H1 (cell line): ENCODE measurements at regions not wholly inside any gene's neighbourhood (a gene's known extent, or its start where the extent isn't known, plus 50 kb on each side); places are given as distances from the start of the nearest gene placed in this dataset.

Experiments
- CTCF ChIA-PET: fragments of 300-600 bp; sonication (Branson Sonifier 250); formaldehyde crosslinking; loops from one replicate; lab custom pipeline; 2021; ENCODE audit not compliant: partially characterized antibody; lab: Charles Lee
- POLR2A ChIA-PET: fragments of 300-600 bp; sonication (Branson Sonifier 250); formaldehyde crosslinking; loops from one replicate; lab custom pipeline; 2021; ENCODE audit warnings: inconsistent platforms; ENCODE audit not compliant: partially characterized antibody; lab: Charles Lee
- DNase-seq, 2 experiments: peaks; one replicate each; pipeline versions ENCODE4 v3.0.0 to v3.0.0-alpha.2; 2010 to 2022; ENCODE audit warnings: low spot score in 2 of 2, low read depth in 1 of 2, mixed read lengths in 1 of 2
- FAIRE-seq: peaks from 2 replicates; lab custom pipeline; 2011; peaks lifted over from hg19 to GRCh38; lab: Jason Lieb, UNC
- H2AFZ ChIP-seq: 2 replicates; pipeline ENCODE4 v1.8.1; 2012; ENCODE audit warnings: low read length, inconsistent platforms
- H2AK5ac ChIP-seq: 2 replicates; pipeline ENCODE4 v1.6.1; 2013; ENCODE audit warnings: low read depth, low read length
- H2BK120ac ChIP-seq: replicated peaks from 2 replicates; pipeline ENCODE3; 2013; ENCODE audit warnings: low read depth, low read length, inconsistent platforms
- H2BK12ac ChIP-seq: 2 replicates; pipeline ENCODE4 v1.6.1; 2013; ENCODE audit warnings: low read depth, low read length
- H2BK15ac ChIP-seq: 2 replicates; pipeline ENCODE4 v1.6.1; 2013; ENCODE audit warnings: low read length
- H2BK20ac ChIP-seq: 2 replicates; pipeline ENCODE4 v1.6.1; 2013; ENCODE audit warnings: low read length
- H2BK5ac ChIP-seq: 2 replicates; pipeline ENCODE4 v1.6.1; 2013; ENCODE audit warnings: low read depth, low read length
- H3K14ac ChIP-seq: 2 replicates; pipeline ENCODE4 v1.6.1; 2013; ENCODE audit warnings: inconsistent platforms; ENCODE audit not compliant: insufficient read length
- H3K18ac ChIP-seq: 2 replicates; pipeline ENCODE4 v1.6.1; 2013; ENCODE audit warnings: low read length; ENCODE audit errors: extremely low read depth
- H3K23ac ChIP-seq: 2 replicates; pipeline ENCODE4 v1.6.1; 2013; ENCODE audit warnings: inconsistent platforms; ENCODE audit not compliant: insufficient read length
- H3K23me2 ChIP-seq: 2 replicates; pipeline ENCODE4 v1.6.1; 2013; ENCODE audit warnings: low read depth, low read length
- H3K27ac ChIP-seq: 2 replicates; pipeline ENCODE4 v1.6.1; 2011; ENCODE audit warnings: low read depth, low read length, inconsistent platforms
- H3K27me3 ChIP-seq, 4 experiments: replicated peaks in 1 of 4; 1 replicate in 1 of 4; 2 replicates in 3 of 4; pipeline versions ENCODE4 v1.6.1 to v1.8.1; 2011 to 2013; ENCODE audit warnings: low read length in 3 of 4, mild to moderate bottlenecking in 3 of 4, inconsistent platforms in 2 of 4, mixed read lengths in 2 of 4, moderate library complexity in 1 of 4; ENCODE audit not compliant: control insufficient read depth in 3 of 4, insufficient read depth in 3 of 4; ENCODE audit errors: extremely low read depth in 1 of 4
- H3K36me3 ChIP-seq, 4 experiments: 2 replicates each; pipeline versions ENCODE4 v1.6.1 to v1.8.1; 2011 to 2013; ENCODE audit warnings: mild to moderate bottlenecking in 4 of 4, low read length in 3 of 4, moderate library complexity in 2 of 4, control low read depth in 1 of 4, inconsistent platforms in 1 of 4; ENCODE audit not compliant: insufficient read depth in 4 of 4, control insufficient read depth in 2 of 4
- H3K4ac ChIP-seq: replicated peaks from 2 replicates; pipeline ENCODE3; 2013; ENCODE audit warnings: low read length, low read depth, mixed read lengths, inconsistent platforms; ENCODE audit not compliant: insufficient read length
- H3K4me1 ChIP-seq, 4 experiments: replicated peaks in 1 of 4; 1 replicate in 1 of 4; 2 replicates in 3 of 4; pipeline versions ENCODE4 v1.6.1 to v1.8.1; 2011 to 2013; ENCODE audit warnings: low read length in 3 of 4, inconsistent platforms in 2 of 4, mixed read lengths in 1 of 4; ENCODE audit not compliant: insufficient read depth in 4 of 4, control insufficient read depth in 3 of 4
- H3K4me2 ChIP-seq, 2 experiments: 2 replicates each; pipeline versions ENCODE4 v1.6.1 to v1.8.1; 2011 to 2013; ENCODE audit warnings: low read depth in 2 of 2, low read length in 2 of 2, control low read depth in 1 of 2, inconsistent platforms in 1 of 2, mild to moderate bottlenecking in 1 of 2; ENCODE audit not compliant: insufficient read depth in 1 of 2
- H3K4me3 ChIP-seq, 4 experiments: fragments of 200-600, 300-600 bp in 1 of 4; sonication (generic), shearing (Covaris generic), sonication (Bioruptor Twin) in 1 of 4; 2 replicates each; pipeline versions ENCODE4 v1.5.1 to v1.8.1; 2011 to 2016; ENCODE audit warnings: low read length in 4 of 4, low read depth in 3 of 4, control low read depth in 2 of 4, inconsistent platforms in 2 of 4, mild to moderate bottlenecking in 2 of 4, mixed read lengths in 1 of 4, moderate library complexity in 1 of 4; ENCODE audit not compliant: insufficient read depth in 2 of 4; ENCODE audit errors: extremely low read depth in 1 of 4
- H3K56ac ChIP-seq: replicated peaks from 2 replicates; pipeline ENCODE3; 2013; ENCODE audit warnings: low read depth, mild to moderate bottlenecking, mixed read lengths, low read length, inconsistent platforms; ENCODE audit not compliant: insufficient read length
- H3K79me1 ChIP-seq: 2 replicates; pipeline ENCODE4 v1.6.1; 2013; ENCODE audit warnings: low read depth, low read length, control low read depth
- H3K79me2 ChIP-seq, 2 experiments: 2 replicates each; pipeline versions ENCODE4 v1.6.1 to v1.8.1; 2012 to 2013; ENCODE audit warnings: low read length in 2 of 2, mild to moderate bottlenecking in 2 of 2, inconsistent platforms in 1 of 2; ENCODE audit not compliant: insufficient read depth in 2 of 2, control insufficient read depth in 1 of 2
- H3K9ac ChIP-seq, 4 experiments: replicated peaks in 1 of 4; 1 replicate in 1 of 4; 2 replicates in 3 of 4; pipeline versions ENCODE4 v1.6.1 to v1.8.1; 2011 to 2013; ENCODE audit warnings: low read depth in 3 of 4, low read length in 3 of 4, control low read depth in 2 of 4, mild to moderate bottlenecking in 2 of 4, moderate library complexity in 2 of 4, inconsistent platforms in 1 of 4; ENCODE audit errors: extremely low read depth in 1 of 4
- H3K9me3 ChIP-seq, 2 experiments: 2 replicates each; pipeline versions ENCODE4 v1.6.1 to v1.8.1; 2012 to 2013; ENCODE audit warnings: mild to moderate bottlenecking in 2 of 2, moderate library complexity in 2 of 2, control low read depth in 1 of 2, inconsistent platforms in 1 of 2, low read depth in 1 of 2, low read length in 1 of 2, mixed read lengths in 1 of 2; ENCODE audit not compliant: insufficient read depth in 2 of 2
- H4K20me1 ChIP-seq, 2 experiments: replicated peaks in 1 of 2; 2 replicates each; pipeline versions ENCODE3 to v1.8.1; 2011 to 2013; ENCODE audit warnings: inconsistent platforms in 2 of 2, low read length in 2 of 2, mild to moderate bottlenecking in 1 of 2; ENCODE audit not compliant: insufficient read depth in 2 of 2, control insufficient read depth in 1 of 2
- H4K5ac ChIP-seq: 2 replicates; pipeline ENCODE4 v1.6.1; 2013; ENCODE audit warnings: low read length, low read depth, mixed read lengths, inconsistent platforms; ENCODE audit not compliant: insufficient read length
- H4K8ac ChIP-seq: 2 replicates; pipeline ENCODE4 v1.8.0; 2013; ENCODE audit warnings: mild to moderate bottlenecking, moderate library complexity, low read length, inconsistent platforms; ENCODE audit not compliant: insufficient read depth; ENCODE audit errors: extremely low read depth
- H4K91ac ChIP-seq: replicated peaks from 2 replicates; pipeline ENCODE3; 2013; ENCODE audit warnings: low read length, mixed read lengths, inconsistent platforms; ENCODE audit not compliant: insufficient read length
- GABPA ChIP-seq: IDR thresholded peaks from 2 replicates; pipeline ENCODE4 v1.6.1; 2011; ENCODE audit warnings: mild to moderate bottlenecking, low read length, moderate library complexity, borderline replicate concordance; ENCODE audit not compliant: insufficient read depth
- MAX ChIP-seq: IDR thresholded peaks from 2 replicates; pipeline ENCODE4 v1.6.1; 2012; ENCODE audit warnings: inconsistent platforms
- NANOG ChIP-seq: IDR thresholded peaks from 2 replicates; pipeline ENCODE4 v1.6.1; 2011; ENCODE audit warnings: low read length, low read depth, mild to moderate bottlenecking, inconsistent platforms; ENCODE audit not compliant: insufficient read depth, poor library complexity, severe bottlenecking
- NRF1 ChIP-seq: IDR thresholded peaks from 2 replicates; pipeline ENCODE4 v1.6.1; 2011; ENCODE audit warnings: mild to moderate bottlenecking, low read depth, low read length, improper control_type of control experiment
- POU5F1 ChIP-seq: IDR thresholded peaks from 2 replicates; pipeline ENCODE4 v1.6.1; 2011; ENCODE audit warnings: low read depth, mild to moderate bottlenecking, low read length, moderate library complexity
- WGBS, 2 experiments: shearing (Covaris generic) in 1 of 2; methylation state at CpG; one replicate each; pipeline versions ENCODE4 v1.1.6 to v1.1.7; 2013 to 2015; ENCODE audit warnings: low lambda C conversion rate in 2 of 2, mixed read lengths in 2 of 2, inconsistent platforms in 1 of 2, low coverage in 1 of 2, missing lambda C conversion rate in 1 of 2; ENCODE audit not compliant: insufficient replicate concordance in 2 of 2, insufficient coverage in 1 of 2, insufficient read length in 1 of 2; ENCODE audit errors: extremely low coverage in 1 of 2, missing lambda C conversion rate in 1 of 2; 5-methylcytosine and 5-hydroxymethylcytosine counted together

GRCh38 chrX:109928596-109929335 lies 74.1 kb upstream of the TMEM164 start:
- Histone ChIP-seq H2BK12ac (no peak overlapping the region), H3K79me1 (no peaks in the 10 kb centered on the region), H3K27ac (no peak overlapping the region), H3K4me3 (no peak overlapping the region), H4K91ac (no peak overlapping the region), H4K8ac (no peak overlapping the region), H3K18ac (no peak overlapping the region), H4K5ac (no peak overlapping the region), H3K4me1 (no peaks in the 10 kb centered on the region), H3K14ac (no peak overlapping the region), H4K20me1 (no peaks in the 10 kb centered on the region), H2BK15ac (no peak overlapping the region), H3K23me2 (no peaks in the 10 kb centered on the region), H2BK20ac (no peak overlapping the region), H2AFZ (no peak overlapping the region), H3K9ac (no peak overlapping the region), H3K4me2 (no peak overlapping the region), H3K27me3 (no peaks in the 10 kb centered on the region), H3K56ac (no peak overlapping the region), H3K9me3 (no peaks in the 10 kb centered on the region), H3K79me2 (no peaks in the 10 kb centered on the region), H3K4ac (no peak overlapping the region), H2BK5ac (no peak overlapping the region), H3K36me3 (no peaks in the 10 kb centered on the region), H2BK120ac (no peak overlapping the region), H2AK5ac (no peak overlapping the region), H3K23ac (no peak overlapping the region)
- FAIRE-seq (no peak), DNase-seq (no peak)
- POLR2A ChIA-PET, result interaction anchor here (0.6 kb wide), 1 partner anchor 310 kb away, joined by 4 read pairs; no protein-coding TSS in a partner anchor
- CTCF ChIA-PET, result interaction anchor here (1.3 to 1.4 kb wide), 3 partner anchors 11 to 19 kb away, joined by 5 to 7 read pairs (median 6); no protein-coding TSS in a partner anchor
- WGBS, 2 experiments, result 91% methylated on average over 6 of the region's 6 CpGs; no CpG with 5 or more reads in 1 of the 2 experiments
- TF ChIP-seq NRF1, result no peak
- TF ChIP-seq POU5F1, result no peak
- TF ChIP-seq GABPA, result no peak
- TF ChIP-seq MAX, result no peak
- TF ChIP-seq NANOG, result no peak
